Fibroblast of skin of scalp (primary cell): ENCODE measurements at regions not wholly inside any gene's neighbourhood (a gene's known extent, or its start where the extent isn't known, plus 50 kb on each side); places are given as distances from the start of the nearest gene placed in this dataset.

Experiments
- DNase-seq: peaks from one replicate; pipeline ENCODE4 v3.0.0-alpha.2; 2013

DNA sequence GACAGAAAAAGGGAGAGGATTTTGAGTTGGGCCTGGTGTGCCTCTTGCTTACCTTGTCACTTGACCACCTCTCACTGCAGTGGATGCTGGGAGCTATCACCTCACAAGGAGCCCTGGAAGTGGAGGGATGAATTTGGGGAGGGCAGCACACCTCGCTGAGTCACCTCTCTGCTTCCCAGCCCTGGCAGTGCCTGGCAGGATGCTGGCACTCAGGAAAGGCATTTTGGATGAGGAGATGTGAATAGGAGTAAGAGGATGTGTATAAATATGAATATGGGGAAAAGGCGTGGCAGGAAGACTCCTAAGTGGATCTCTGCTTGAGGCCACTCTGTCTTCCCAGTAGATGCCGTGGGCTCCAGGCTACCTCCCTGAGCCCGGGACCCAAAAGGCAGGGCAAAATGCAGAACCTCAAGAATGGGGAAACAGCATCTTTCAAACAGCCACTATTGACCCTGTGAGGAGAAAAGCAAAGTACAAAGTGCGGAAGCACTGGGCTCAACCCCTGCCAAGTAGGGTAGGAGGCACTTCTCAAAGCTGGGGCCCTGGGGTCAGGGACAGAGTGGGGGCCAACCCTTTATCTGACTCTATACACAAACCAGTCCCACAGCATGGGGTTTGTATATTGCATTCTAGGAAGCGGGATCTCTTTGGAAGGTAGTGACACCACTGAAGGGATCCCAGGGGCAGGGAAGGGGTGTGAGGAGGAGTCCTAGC is 164.5 kb upstream of the GLI2 start:
- no peak for DNase-seq

DNA sequence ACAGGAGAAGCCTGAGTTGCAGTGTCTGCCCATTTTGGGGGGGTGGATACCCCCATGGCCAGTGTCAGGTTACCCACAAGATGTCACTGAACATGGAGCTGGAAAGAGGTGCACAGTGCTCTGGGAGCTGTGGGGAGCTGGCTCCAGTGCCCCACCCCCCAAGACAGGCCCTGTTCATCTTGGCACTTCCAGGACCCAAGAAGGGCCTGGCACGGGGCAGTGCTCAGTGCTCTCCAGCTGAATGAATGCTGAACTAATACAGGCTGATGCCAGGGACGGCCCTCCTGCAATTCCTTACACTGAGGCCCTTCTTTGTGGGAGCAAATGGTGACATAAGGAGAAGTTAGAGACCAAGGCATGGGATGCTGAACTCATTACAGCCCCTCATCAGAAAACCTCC is 163.4 kb upstream of the GLI2 start:
- DNase-seq, result no peak

GRCh38 chr2:120574620-120575019 is 161.0 kb upstream of the GLI2 start:
- no peak for DNase-seq

DNA sequence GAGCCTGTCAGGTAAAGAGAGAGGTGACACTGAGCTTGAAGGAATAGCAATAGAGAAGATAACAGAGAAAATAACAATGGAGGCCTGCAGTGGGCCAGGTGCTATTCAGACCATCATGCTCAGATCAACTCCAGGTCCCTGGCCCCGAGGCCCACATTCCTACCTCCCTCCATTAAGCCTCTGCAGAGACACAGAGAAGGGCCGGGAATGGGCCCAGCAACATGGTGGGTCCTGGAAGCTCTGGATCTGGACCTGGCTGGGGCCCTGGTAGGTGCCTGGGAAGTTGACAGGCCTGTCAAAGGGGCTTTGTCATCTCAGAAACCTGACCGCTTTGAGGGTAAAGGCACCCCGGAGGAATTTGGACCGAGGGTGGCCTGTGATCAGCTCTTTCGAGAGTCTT is 159.7 kb upstream of the GLI2 start:
- no peak for DNase-seq

- peak; percentile 72 for DNase-seq
Observed at GRCh38 chr2:120576509-120577474, 158.9 kb upstream of the GLI2 start.

GRCh38 chr2:120577721-120578295 is 157.9 kb upstream of the GLI2 start:
- no peak for DNase-seq

DNA sequence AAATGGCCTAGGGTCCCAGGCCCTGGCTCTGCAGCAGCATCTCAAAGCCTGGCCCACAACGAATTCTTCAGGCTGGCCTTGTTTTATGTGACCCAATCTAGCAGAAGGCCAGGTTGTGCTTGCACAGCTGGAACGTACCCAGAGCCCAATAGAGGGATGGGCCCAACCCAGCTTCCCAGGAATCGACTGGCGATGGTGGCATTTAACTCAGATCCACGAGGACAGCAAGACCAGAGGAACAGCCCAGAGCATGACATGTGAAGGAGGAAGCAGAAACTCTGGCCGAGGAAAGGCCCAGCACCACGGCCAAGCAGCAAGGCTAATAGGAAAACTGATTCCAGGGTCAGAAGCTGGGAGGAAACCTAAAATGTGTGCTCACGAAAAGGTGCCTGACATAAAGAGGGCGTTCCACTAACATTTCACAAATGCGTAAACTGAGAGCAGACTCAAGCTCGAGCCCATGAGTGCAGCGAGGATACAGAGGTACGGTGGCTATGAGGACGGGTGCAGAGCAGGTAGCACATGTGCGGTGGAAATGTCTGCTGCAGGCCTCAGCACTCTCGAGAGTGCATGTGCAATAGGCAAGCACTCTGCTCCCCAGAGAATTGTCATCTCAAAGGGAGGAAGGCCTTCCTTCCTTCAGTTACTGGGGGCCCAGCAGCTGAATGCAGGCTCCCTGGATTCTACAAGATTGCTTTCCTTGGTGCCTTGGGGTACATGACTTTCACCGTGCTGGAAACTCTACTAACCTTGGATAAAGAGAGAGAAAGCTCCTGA is 156.9 kb upstream of the GLI2 start:
- no peak for DNase-seq

- no peak for DNase-seq
Observed at GRCh38 chr2:120579916-120580685, 155.6 kb upstream of the GLI2 start.

GRCh38 chr2:120580709-120581108 is 155.0 kb upstream of the GLI2 start:
- DNase-seq, result no peak

GRCh38 chr2:120583121-120583520 is 152.5 kb upstream of the GLI2 start:
- DNase-seq, result no peak

DNA sequence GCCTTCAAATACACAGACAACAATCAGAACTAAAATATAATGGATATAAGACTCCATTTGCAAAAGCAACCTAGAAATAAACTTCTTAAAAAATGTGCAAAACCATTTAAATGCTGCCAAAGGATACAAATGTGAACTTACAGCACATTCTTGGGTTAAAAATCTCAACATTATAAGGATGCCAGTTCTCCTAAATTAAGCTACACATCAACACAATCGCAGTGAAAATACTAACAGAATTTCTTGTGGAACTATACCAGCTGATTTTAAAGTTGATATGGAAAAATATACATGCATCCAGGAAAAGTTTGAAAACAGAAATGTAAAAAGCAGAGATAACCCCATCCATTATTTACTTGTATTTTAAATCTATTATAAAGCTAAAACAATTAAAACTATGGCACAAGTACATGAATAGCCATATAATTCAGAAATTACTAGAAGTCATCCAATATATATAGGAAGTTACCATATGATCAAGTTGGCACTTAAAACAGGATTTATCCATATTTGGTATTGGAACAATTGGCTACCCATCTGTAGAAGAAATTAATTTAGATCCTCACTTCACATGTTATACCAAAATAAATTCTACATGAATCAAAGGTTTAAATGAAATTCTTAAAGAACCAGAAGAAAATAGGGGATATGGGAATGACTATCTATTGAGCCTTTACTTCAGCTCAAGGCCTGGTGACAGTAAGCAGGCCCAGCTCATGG is 151.7 kb upstream of the GLI2 start:
- no peak for DNase-seq

- DNase-seq, result peak; percentile 49
Observed at GRCh38 chr2:120586507-120587278, 149.0 kb upstream of the GLI2 start.

- DNase-seq, result no peak
Observed at GRCh38 chr2:120587279-120587996, 148.2 kb upstream of the GLI2 start.

DNA sequence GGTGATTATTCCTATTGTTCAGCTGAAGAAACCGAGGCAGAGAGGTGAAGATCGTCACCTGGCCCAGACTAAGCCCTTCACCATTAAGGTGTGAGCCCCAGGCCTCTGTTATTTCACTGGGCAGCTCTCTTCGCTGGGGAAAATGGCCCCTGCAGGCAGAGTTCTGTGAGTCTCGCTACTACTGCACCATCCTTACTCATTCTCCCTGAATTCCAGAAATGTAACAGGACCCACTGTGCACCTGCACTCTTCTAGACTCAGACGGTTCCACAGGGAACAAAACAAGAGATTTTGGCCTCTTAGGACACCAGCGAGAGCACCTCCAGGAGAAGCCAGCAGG is 147.7 kb upstream of the GLI2 start:
- no peak for DNase-seq

DNA sequence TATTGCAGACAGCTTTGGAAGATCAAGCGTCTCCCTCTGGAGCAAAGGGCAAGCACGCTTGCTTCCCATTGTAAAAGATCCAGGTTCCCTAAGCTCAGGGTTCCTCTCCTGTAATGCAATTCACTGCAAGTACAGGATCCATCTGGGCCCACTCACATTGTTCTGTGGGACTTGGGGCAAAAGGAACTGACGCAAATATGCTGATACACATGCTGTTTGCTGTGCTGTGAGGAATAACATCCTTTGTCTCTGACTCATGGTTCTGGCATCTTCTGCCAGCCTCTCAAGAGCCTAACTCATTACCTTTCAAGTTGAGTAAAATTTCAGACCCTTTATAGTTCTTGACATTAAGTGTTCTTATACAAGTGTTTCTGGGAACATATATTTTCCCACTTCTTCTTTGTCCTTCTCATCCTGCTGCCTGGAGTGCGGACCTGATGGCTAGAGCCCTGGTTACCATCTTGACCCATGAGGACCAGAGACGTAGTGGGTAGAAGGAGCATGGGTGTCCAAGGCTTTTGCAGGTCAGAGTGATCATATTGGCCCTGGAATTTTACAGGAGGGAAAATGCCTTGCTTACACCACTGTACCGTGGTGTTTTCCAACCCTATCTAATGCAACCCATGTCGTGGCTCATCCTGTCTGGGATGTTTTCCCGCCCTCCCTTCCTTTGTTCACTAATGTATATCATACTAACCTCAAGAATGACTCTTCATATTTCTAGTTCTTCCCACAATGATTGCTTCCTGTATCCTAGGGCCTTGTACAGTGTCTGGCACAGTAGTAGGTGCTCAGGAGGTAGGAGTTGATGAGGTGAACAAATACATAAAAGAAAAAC is 145.7 kb upstream of the GLI2 start:
- DNase-seq, result peak; percentile 91

DNA sequence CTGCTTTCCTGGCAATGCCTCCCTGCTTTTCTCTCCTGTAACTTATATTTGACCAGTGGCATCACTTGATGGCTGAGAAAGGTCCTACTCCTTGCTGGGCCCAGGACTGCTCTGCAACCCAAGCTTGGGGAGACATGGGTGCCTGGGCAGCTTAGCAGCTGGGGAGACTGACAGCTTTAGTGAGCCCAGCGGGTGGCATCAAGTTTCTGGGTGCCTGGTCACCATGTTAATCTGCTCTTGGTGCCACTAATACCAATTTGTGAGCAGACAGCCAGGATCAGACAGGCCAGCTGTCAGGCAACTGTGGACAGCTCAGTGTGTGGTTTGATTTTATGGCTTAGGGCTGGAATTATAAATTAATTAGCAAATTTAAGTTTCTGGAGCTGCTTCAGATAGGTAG is 144.8 kb upstream of the GLI2 start:
- DNase-seq, result no peak

DNA sequence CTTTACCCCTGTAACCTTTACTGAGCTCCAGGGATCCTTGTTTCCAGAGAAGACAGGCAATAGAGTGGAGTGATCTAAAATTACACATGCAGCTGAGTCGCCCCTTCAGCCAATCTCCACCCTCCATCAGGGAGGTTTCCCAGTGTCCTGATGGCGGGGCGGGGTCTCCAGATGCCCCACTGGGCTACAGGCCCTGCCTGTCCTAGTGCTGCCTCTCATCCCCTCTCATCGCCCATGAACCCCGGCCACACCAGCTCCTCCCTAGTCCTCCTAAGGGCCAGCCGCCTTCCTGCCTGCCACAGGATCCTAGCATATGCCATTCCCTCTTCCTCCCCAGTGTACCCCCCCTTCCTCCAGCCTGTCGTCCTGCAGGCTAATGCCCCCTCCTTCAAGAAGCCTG is 144.1 kb upstream of the GLI2 start:
- DNase-seq, result no peak

- no peak for DNase-seq
Observed at GRCh38 chr2:120592084-120592483, 143.6 kb upstream of the GLI2 start.
